OCI-LY3 (cell line): ENCODE measurements at regions not wholly inside any gene's neighbourhood (a gene's known extent, or its start where the extent isn't known, plus 50 kb on each side); places are given as distances from the start of the nearest gene placed in this dataset.
A peak's percentile ranks its signal among the peaks of the same experiment; 100 is the strongest.

Experiments used
- H2AFZ ChIP-seq: fragments of 200-600, 300-600 bp; shearing (Covaris generic); 2 replicates; pipeline ENCODE4 v1.6.0; 2014; ENCODE audit warnings: antibody characterized with exemption, low read depth, low read length
- H3K27ac ChIP-seq: fragments of 200-600, 300-600 bp; sonication (generic); 2 replicates; pipeline ENCODE4 v1.5.1; 2014; ENCODE audit warnings: mild to moderate bottlenecking, low read length, moderate library complexity, mixed read lengths
- H3K27me3 ChIP-seq: fragments of 200-600, 300-600 bp; sonication (generic); 2 replicates; pipeline ENCODE4 v1.6.1; 2014; ENCODE audit warnings: low read depth, low read length, mixed read lengths
- H3K36me3 ChIP-seq: fragments of 200-600, 300-600 bp; sonication (generic); replicated peaks from 2 replicates; pipeline ENCODE3; 2014; ENCODE audit warnings: low read depth, low read length, mixed read lengths
- H3K4me1 ChIP-seq: fragments of 300-600, 200-600 bp; sonication (generic); 2 replicates; pipeline ENCODE4 v1.6.1; 2014; ENCODE audit warnings: low read length, mixed read lengths
- H3K4me2 ChIP-seq: fragments of 200-600, 300-600 bp; sonication (generic); 2 replicates; pipeline ENCODE4 v1.6.1; 2014; ENCODE audit warnings: low read length, mixed read lengths
- H3K4me3 ChIP-seq: fragments of 300-600, 200-600 bp; sonication (generic); 2 replicates; pipeline ENCODE4 v1.5.1; 2014; ENCODE audit warnings: antibody characterized with exemption, mild to moderate bottlenecking, low read length, moderate library complexity
- H3K79me2 ChIP-seq: fragments of 300-600, 200-600 bp; shearing (Covaris generic); 2 replicates; pipeline ENCODE4 v1.6.1; 2014; ENCODE audit warnings: mild to moderate bottlenecking, low read length, mixed read lengths
- H3K9ac ChIP-seq: fragments of 300-600, 200-600 bp; shearing (Covaris generic); 2 replicates; pipeline ENCODE4 v1.6.0; 2014; ENCODE audit warnings: mild to moderate bottlenecking, low read length, moderate library complexity
- H3K9me3 ChIP-seq: fragments of 200-600, 300-600 bp; shearing (Covaris generic); 2 replicates; pipeline ENCODE4 v1.6.1; 2014; ENCODE audit warnings: low read length, mixed read lengths; ENCODE audit not compliant: insufficient read depth
- H4K20me1 ChIP-seq: fragments of 200-600, 300-600 bp; sonication (generic); 2 replicates; pipeline ENCODE4 v1.6.1; 2016; ENCODE audit warnings: low read length, mixed read lengths; ENCODE audit not compliant: insufficient read depth
- CTCF ChIP-seq: fragments of 200-600, 300-600 bp; sonication (generic); IDR thresholded peaks from 2 replicates; pipeline ENCODE4 v1.5.1; 2014; ENCODE audit warnings: antibody characterized with exemption, low read length, low read depth
- EZH2phosphoT487 ChIP-seq: fragments of 200-600 bp; shearing (Covaris generic); IDR thresholded peaks from 2 replicates; pipeline ENCODE4 v1.6.1; 2018; ENCODE audit warnings: antibody characterized with exemption, mixed run types, low read depth

GRCh38 chr2:146392631-146393030 is 1452.2 kb upstream of the ACVR2A start:
- Histone ChIP-seq H3K27ac (no peak overlapping the region), H3K4me2 (peak overlapping the region; percentile 30; the same call in 1 of the 2 replicates), H4K20me1 (no peaks in the 10 kb centered on the region), H3K4me1 (peaks cover 5% of the 10 kb centered on the region), H2AFZ (no peak overlapping the region), H3K36me3 (no peaks in the 10 kb centered on the region), H3K79me2 (no peaks in the 10 kb centered on the region), H3K9me3 (no peaks in the 10 kb centered on the region), H3K4me3 (no peak overlapping the region), H3K27me3 (no peaks in the 10 kb centered on the region), H3K9ac (no peak overlapping the region)
- TF ChIP-seq EZH2phosphoT487 (no peak), CTCF (no peak)

DNA sequence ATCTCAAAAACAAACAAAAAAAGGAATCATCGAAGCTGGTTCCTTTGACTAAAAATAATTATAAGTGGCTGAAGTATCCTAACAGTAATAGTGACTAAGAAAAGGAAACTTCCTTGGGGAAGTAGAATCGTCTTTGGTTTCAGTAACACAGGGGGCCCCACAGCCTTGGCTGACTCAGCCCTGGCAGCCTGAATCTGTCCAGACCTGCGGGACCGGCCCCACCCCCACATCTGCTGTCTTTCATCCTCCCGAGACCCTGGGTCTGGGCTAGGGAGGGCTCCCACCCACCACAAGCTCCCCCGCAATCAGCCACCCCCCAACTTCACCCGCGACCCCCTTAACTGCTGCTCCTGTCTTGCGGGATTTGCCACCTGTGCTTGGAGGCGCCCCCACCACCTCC is 1452.6 kb upstream of the ACVR2A start:
- Histone ChIP-seq H3K4me1 (peaks cover 5% of the 10 kb centered on the region), H3K27me3 (no peaks in the 10 kb centered on the region), H3K4me2 (peak overlapping the region; percentile 30), H4K20me1 (no peaks in the 10 kb centered on the region), H3K27ac (no peak overlapping the region), H3K36me3 (no peaks in the 10 kb centered on the region), H3K4me3 (no peak overlapping the region), H2AFZ (peak overlapping the region; percentile 23; the same call in 1 of the 2 replicates), H3K79me2 (no peaks in the 10 kb centered on the region), H3K9ac (no peak overlapping the region), H3K9me3 (no peaks in the 10 kb centered on the region)
- TF ChIP-seq EZH2phosphoT487 (no peak), CTCF (no peak)

DNA sequence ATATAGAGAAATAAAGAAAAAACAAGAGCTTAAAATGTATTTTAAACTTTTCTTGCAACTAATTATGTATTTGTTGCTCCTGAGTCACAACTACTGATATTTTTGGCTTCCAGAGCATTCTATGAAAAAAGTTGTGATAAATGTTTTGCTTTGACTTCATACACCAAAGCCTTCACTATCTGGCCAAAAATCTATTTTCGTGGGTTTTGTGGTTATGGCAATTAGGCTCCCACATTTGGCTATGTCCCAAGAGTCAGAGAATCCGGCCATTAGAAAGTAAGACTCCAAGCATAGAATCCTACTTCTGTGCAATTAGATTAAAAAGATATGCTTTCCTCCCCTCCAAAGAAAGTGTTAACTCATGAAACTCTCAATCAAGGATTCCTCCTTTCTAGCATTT is 1456.1 kb upstream of the ACVR2A start:
- Histone ChIP-seq H3K27me3 (no peaks in the 10 kb centered on the region), H3K4me2 (no peak overlapping the region), H3K9me3 (no peaks in the 10 kb centered on the region), H3K27ac (no peak overlapping the region), H3K36me3 (no peaks in the 10 kb centered on the region), H3K4me3 (no peak overlapping the region), H3K4me1 (peaks cover 8% of the 10 kb centered on the region), H3K9ac (no peak overlapping the region), H3K79me2 (no peaks in the 10 kb centered on the region), H4K20me1 (no peaks in the 10 kb centered on the region), H2AFZ (no peak overlapping the region)
- TF ChIP-seq EZH2phosphoT487 = no peak
- no peak for TF ChIP-seq CTCF

GRCh38 chr2:146386096-146386495 is 1458.7 kb upstream of the ACVR2A start:
- Histone ChIP-seq H3K4me2 (no peak overlapping the region), H3K27me3 (no peaks in the 10 kb centered on the region), H3K36me3 (no peaks in the 10 kb centered on the region), H3K4me1 (peaks cover 3% of the 10 kb centered on the region; the same call in 1 of the 2 replicates), H3K79me2 (no peaks in the 10 kb centered on the region), H3K9me3 (no peaks in the 10 kb centered on the region), H4K20me1 (no peaks in the 10 kb centered on the region), H2AFZ (no peak overlapping the region), H3K4me3 (no peak overlapping the region), H3K9ac (no peak overlapping the region), H3K27ac (no peak overlapping the region)
- TF ChIP-seq EZH2phosphoT487 (no peak), CTCF (no peak)
